ENCODE measurements at regions not wholly inside any gene's neighbourhood (a gene's known extent, or its start where the extent isn't known, plus 50 kb on each side); places are given as distances from the start of the nearest gene placed in this dataset.

- no peaks in the 10 kb centered on the region for H4K20me1 ChIP-seq (ENCODE audit: insufficient read depth, low read length, poor library complexity, severe bottlenecking)
- no peak overlapping the region for H2AFZ ChIP-seq (ENCODE audit: low read length)
- no peaks in the 10 kb centered on the region for H3K36me3 ChIP-seq (ENCODE audit: insufficient read depth, low read length)
- no peak overlapping the region for H3K4me3 ChIP-seq (ENCODE audit: low read length, poor library complexity, severe bottlenecking)
- H3K9ac ChIP-seq (ENCODE audit: low read depth, low read length, poor library complexity, severe bottlenecking), result no peak overlapping the region
- TF ChIP-seq CTCF (conservative IDR thresholded peaks at IDR 0.05; ENCODE audit: low read length) (no peak), EZH2phosphoT487 (IDR thresholded peaks at IDR 0.05; ENCODE audit: borderline replicate concordance) (no peak)
- H3K4me1 ChIP-seq (ENCODE audit: insufficient read depth, low read length, poor library complexity, severe bottlenecking), result no peaks in the 10 kb centered on the region
- no peaks in the 10 kb centered on the region for H3K9me2 ChIP-seq (replicated peaks; ENCODE audit: low read depth, low read length)
- H3K79me2 ChIP-seq (ENCODE audit: insufficient read depth, low read length), result no peaks in the 10 kb centered on the region
- H3K4me2 ChIP-seq (ENCODE audit: low read depth, low read length, poor library complexity, severe bottlenecking), result no peak overlapping the region
- no peaks in the 10 kb centered on the region for H3K27me3 ChIP-seq (ENCODE audit: insufficient read depth, low read length, poor library complexity, severe bottlenecking)
- no peaks in the 10 kb centered on the region for H3F3A ChIP-seq (ENCODE audit: low read depth)
- no peaks in the 10 kb centered on the region for H3K9me3 ChIP-seq (ENCODE audit: insufficient read depth, low read depth, low read length)
These were observed 470.7 kb upstream of the GRIN3A start for GRCh38 chr9:102209176-102209575.

- H3K9ac ChIP-seq (ENCODE audit: low read depth, low read length, poor library complexity, severe bottlenecking), result no peak overlapping the region
- no peak overlapping the region for H3K4me3 ChIP-seq (ENCODE audit: low read length, poor library complexity, severe bottlenecking)
- H3K36me3 ChIP-seq (ENCODE audit: insufficient read depth, low read length), result no peaks in the 10 kb centered on the region
- H3K4me2 ChIP-seq (ENCODE audit: low read depth, low read length, poor library complexity, severe bottlenecking), result no peak overlapping the region
- no peaks in the 10 kb centered on the region for H3K27me3 ChIP-seq (ENCODE audit: insufficient read depth, low read length, poor library complexity, severe bottlenecking)
- no peak overlapping the region for H2AFZ ChIP-seq (ENCODE audit: low read length)
- no peaks in the 10 kb centered on the region for H3K4me1 ChIP-seq (ENCODE audit: insufficient read depth, low read length, poor library complexity, severe bottlenecking)
- H3F3A ChIP-seq (ENCODE audit: low read depth), result no peaks in the 10 kb centered on the region
- H3K9me3 ChIP-seq (ENCODE audit: insufficient read depth, low read depth, low read length), result no peaks in the 10 kb centered on the region
- no peaks in the 10 kb centered on the region for H3K9me2 ChIP-seq (replicated peaks; ENCODE audit: low read depth, low read length)
- no peaks in the 10 kb centered on the region for H3K79me2 ChIP-seq (ENCODE audit: insufficient read depth, low read length)
- H4K20me1 ChIP-seq (ENCODE audit: insufficient read depth, low read length, poor library complexity, severe bottlenecking), result no peaks in the 10 kb centered on the region
- no peak for TF ChIP-seq EZH2phosphoT487 (IDR thresholded peaks at IDR 0.05; ENCODE audit: borderline replicate concordance)
- TF ChIP-seq CTCF (conservative IDR thresholded peaks at IDR 0.05; ENCODE audit: low read length), result no peak
These were observed 468.0 kb upstream of the GRIN3A start for GRCh38 chr9:102206432-102206831.

- Histone ChIP-seq H3K4me3 (ENCODE audit: low read length, poor library complexity, severe bottlenecking) (no peak overlapping the region), H2AFZ (ENCODE audit: low read length) (no peak overlapping the region), H3K36me3 (ENCODE audit: insufficient read depth, low read length) (no peaks in the 10 kb centered on the region), H3K4me1 (ENCODE audit: insufficient read depth, low read length, poor library complexity, severe bottlenecking) (no peaks in the 10 kb centered on the region), H3F3A (ENCODE audit: low read depth) (no peaks in the 10 kb centered on the region), H3K9ac (ENCODE audit: low read depth, low read length, poor library complexity, severe bottlenecking) (no peak overlapping the region), H3K9me2 (replicated peaks; ENCODE audit: low read depth, low read length) (no peaks in the 10 kb centered on the region), H3K79me2 (ENCODE audit: insufficient read depth, low read length) (no peaks in the 10 kb centered on the region), H3K4me2 (ENCODE audit: low read depth, low read length, poor library complexity, severe bottlenecking) (no peak overlapping the region), H3K27me3 (ENCODE audit: insufficient read depth, low read length, poor library complexity, severe bottlenecking) (no peaks in the 10 kb centered on the region), H3K9me3 (ENCODE audit: insufficient read depth, low read depth, low read length) (no peaks in the 10 kb centered on the region), H4K20me1 (ENCODE audit: insufficient read depth, low read length, poor library complexity, severe bottlenecking) (no peaks in the 10 kb centered on the region)
- TF ChIP-seq CTCF (conservative IDR thresholded peaks at IDR 0.05; ENCODE audit: low read length), result no peak
These were observed 466.8 kb upstream of the GRIN3A start for GRCh38 chr9:102205251-102205650.
